ENCODE measurements at regions not wholly inside any gene's neighbourhood (a gene's known extent, or its start where the extent isn't known, plus 50 kb on each side); places are given as distances from the start of the nearest gene placed in this dataset.

DNA sequence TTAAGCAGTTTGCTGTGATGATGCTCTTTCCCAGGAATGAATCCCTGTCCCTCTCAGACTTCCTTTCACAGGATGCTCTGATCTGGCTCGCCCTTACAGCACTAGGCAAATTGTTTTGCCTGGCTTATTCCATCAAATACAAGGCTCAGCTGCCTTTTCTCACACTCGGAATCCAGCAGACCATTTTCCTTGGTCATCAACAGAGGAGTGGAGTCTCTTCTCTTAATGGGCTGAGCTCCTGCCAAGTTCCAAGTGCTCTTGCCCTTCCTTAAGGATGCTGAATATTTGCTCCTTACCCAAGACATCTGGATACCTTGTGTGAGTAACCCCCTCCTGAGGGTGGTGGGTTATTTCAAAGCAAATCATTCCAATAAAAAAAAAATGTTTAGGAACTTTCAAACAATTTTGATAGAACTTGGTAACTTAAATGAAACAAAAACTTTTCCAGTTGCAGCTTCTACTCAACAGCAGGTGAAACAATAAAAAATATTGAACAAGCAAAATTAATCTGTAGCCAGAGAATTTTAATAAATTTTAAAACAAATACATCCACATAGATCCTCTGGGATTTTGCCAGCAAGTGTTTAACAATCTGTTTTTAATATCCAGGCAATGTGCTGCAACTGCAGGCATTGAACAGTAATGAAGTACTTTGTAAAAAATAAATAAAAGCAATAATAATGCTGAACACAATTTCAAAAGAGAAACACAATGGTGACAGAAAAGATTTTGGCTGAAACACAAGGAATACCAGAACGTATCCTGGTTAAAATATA, 264.0 kb upstream of the FAR2 start:
- Histone ChIP-seq H3K4me2 (ENCODE audit: low read length) (no peak overlapping the region), H3K27ac (ENCODE audit: low read depth, low read length, poor library complexity, severe bottlenecking) (no peak overlapping the region), H3K79me2 (ENCODE audit: insufficient read depth, low read length) (no peaks in the 10 kb centered on the region), H3K9me3 (ENCODE audit: low read length) (no peaks in the 10 kb centered on the region), H3K36me3 (ENCODE audit: insufficient read depth, low read length) (no peaks in the 10 kb centered on the region), H3F3A (ENCODE audit: insufficient read depth, low read length) (no peaks in the 10 kb centered on the region), H3K9me2 (ENCODE audit: low read depth, low read length) (no peaks in the 10 kb centered on the region), H3K4me1 (ENCODE audit: insufficient read depth, low read length, severe bottlenecking) (no peaks in the 10 kb centered on the region), H4K20me1 (ENCODE audit: insufficient read depth, low read length) (no peaks in the 10 kb centered on the region), H3K9ac (ENCODE audit: low read length) (no peak overlapping the region), H3K27me3 (ENCODE audit: insufficient read depth, low read length) (no peaks in the 10 kb centered on the region), H3K4me3 (ENCODE audit: low read depth, low read length, poor library complexity, severe bottlenecking) (no peak overlapping the region), H2AFZ (ENCODE audit: low read length) (no peak overlapping the region)
- TF ChIP-seq EZH2 (IDR thresholded peaks at IDR 0.05; ENCODE audit: borderline replicate concordance, low read length): no peak
- TF ChIP-seq, protein P1, sequence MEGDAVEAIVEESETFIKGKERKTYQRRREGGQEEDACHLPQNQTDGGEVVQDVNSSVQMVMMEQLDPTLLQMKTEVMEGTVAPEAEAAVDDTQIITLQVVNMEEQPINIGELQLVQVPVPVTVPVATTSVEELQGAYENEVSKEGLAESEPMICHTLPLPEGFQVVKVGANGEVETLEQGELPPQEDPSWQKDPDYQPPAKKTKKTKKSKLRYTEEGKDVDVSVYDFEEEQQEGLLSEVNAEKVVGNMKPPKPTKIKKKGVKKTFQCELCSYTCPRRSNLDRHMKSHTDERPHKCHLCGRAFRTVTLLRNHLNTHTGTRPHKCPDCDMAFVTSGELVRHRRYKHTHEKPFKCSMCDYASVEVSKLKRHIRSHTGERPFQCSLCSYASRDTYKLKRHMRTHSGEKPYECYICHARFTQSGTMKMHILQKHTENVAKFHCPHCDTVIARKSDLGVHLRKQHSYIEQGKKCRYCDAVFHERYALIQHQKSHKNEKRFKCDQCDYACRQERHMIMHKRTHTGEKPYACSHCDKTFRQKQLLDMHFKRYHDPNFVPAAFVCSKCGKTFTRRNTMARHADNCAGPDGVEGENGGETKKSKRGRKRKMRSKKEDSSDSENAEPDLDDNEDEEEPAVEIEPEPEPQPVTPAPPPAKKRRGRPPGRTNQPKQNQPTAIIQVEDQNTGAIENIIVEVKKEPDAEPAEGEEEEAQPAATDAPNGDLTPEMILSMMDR (IDR thresholded peaks at IDR 0.05; ENCODE audit: low read length): no peak

DNA sequence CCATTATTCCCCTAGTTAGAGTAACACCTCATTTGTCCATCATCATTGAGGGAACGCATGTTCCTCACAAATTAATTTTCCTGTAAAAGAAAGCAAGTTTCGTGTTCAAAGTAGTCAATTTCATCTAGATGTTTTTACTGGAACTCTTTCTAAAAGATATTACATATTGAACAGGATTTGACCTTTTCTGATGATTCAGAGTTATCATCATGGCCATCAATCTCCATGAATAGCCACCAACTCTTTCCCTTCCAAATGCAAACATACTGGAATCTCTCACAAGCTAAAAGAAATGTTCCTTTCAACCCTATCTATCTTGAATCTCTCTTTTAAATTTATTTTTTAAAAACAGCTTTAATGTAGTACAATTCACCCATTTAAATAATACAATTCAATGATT, 263.1 kb upstream of the FAR2 start:
- Histone ChIP-seq H3K9ac (ENCODE audit: low read length) (no peak overlapping the region), H2AFZ (ENCODE audit: low read length) (no peak overlapping the region), H3F3A (ENCODE audit: insufficient read depth, low read length) (no peaks in the 10 kb centered on the region), H3K9me2 (ENCODE audit: low read depth, low read length) (no peaks in the 10 kb centered on the region), H4K20me1 (ENCODE audit: insufficient read depth, low read length) (no peaks in the 10 kb centered on the region), H3K36me3 (ENCODE audit: insufficient read depth, low read length) (no peaks in the 10 kb centered on the region), H3K4me1 (ENCODE audit: insufficient read depth, low read length, severe bottlenecking) (no peaks in the 10 kb centered on the region), H3K27me3 (ENCODE audit: insufficient read depth, low read length) (no peaks in the 10 kb centered on the region), H3K9me3 (ENCODE audit: low read length) (no peaks in the 10 kb centered on the region), H3K4me2 (ENCODE audit: low read length) (no peak overlapping the region), H3K27ac (ENCODE audit: low read depth, low read length, poor library complexity, severe bottlenecking) (no peak overlapping the region), H3K79me2 (ENCODE audit: insufficient read depth, low read length) (no peaks in the 10 kb centered on the region), H3K4me3 (ENCODE audit: low read depth, low read length, poor library complexity, severe bottlenecking) (no peak overlapping the region)
- TF ChIP-seq, protein P1 (IDR thresholded peaks at IDR 0.05; ENCODE audit: low read length): no peak
- TF ChIP-seq EZH2 (IDR thresholded peaks at IDR 0.05; ENCODE audit: borderline replicate concordance, low read length): no peak

DNA sequence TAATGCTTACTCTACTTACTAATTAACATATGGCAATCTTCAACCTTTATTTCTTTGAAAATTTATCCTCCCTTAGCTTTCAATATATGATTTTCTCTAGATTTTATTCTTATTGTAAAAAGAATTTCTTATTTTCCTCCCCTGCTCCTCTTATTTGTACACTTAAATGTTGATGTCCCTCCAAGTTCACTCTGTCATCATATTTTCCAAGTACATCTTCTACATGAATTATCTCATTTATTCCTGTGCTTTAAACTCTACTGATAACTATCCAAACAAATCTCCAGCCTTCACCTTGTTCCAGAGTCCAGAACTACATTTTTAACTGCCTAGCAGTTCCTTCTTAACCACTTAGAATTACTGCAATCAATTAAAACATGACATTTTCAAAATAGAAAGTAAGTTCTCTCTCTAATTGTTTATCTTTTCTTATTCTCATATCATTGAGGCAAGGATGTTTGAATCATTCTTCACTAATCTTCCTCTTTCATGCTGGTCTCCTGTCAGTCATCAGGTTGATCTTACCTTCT, 261.6 kb upstream of the FAR2 start:
- Histone ChIP-seq H3K79me2 (ENCODE audit: insufficient read depth, low read length) (no peaks in the 10 kb centered on the region), H2AFZ (ENCODE audit: low read length) (no peak overlapping the region), H3K27me3 (ENCODE audit: insufficient read depth, low read length) (no peaks in the 10 kb centered on the region), H3K4me2 (ENCODE audit: low read length) (no peak overlapping the region), H3K27ac (ENCODE audit: low read depth, low read length, poor library complexity, severe bottlenecking) (no peak overlapping the region), H4K20me1 (ENCODE audit: insufficient read depth, low read length) (no peaks in the 10 kb centered on the region), H3K9me2 (ENCODE audit: low read depth, low read length) (no peaks in the 10 kb centered on the region), H3K36me3 (ENCODE audit: insufficient read depth, low read length) (no peaks in the 10 kb centered on the region), H3F3A (ENCODE audit: insufficient read depth, low read length) (no peaks in the 10 kb centered on the region), H3K9ac (ENCODE audit: low read length) (no peak overlapping the region), H3K9me3 (ENCODE audit: low read length) (no peaks in the 10 kb centered on the region), H3K4me3 (ENCODE audit: low read depth, low read length, poor library complexity, severe bottlenecking) (no peak overlapping the region), H3K4me1 (ENCODE audit: insufficient read depth, low read length, severe bottlenecking) (no peaks in the 10 kb centered on the region)
- TF ChIP-seq EZH2 (IDR thresholded peaks at IDR 0.05; ENCODE audit: borderline replicate concordance, low read length): no peak
- TF ChIP-seq, protein P1 (IDR thresholded peaks at IDR 0.05; ENCODE audit: low read length): no peak
